CD14-positive monocyte (primary cell): ENCODE measurements at regions not wholly inside any gene's neighbourhood (a gene's known extent, or its start where the extent isn't known, plus 50 kb on each side); places are given as distances from the start of the nearest gene placed in this dataset.

Source experiments
- DNase-seq, 3 donors: peaks; one replicate each; pipeline ENCODE4 v3.0.0-alpha.2; 2011 to 2022
- H2AFZ ChIP-seq: 2 replicates; pipeline ENCODE4 v1.6.0; 2012; ENCODE audit warnings: mild to moderate bottlenecking, low read depth, low read length, inconsistent platforms; ENCODE audit not compliant: insufficient read depth, poor library complexity, severe bottlenecking
- H3K27ac ChIP-seq, 2 donors: 1 replicate in 1 of 2; 2 replicates in 1 of 2; pipeline ENCODE4 v1.5.1; 2012 to 2013; ENCODE audit warnings: low read length in 2 of 2, control low read depth in 1 of 2, inconsistent platforms in 1 of 2, low read depth in 1 of 2, mild to moderate bottlenecking in 1 of 2
- H3K27me3 ChIP-seq, 2 donors: one replicate each; pipeline versions ENCODE4 v1.6.0 to v1.6.1; 2011 to 2013; ENCODE audit warnings: low read length in 2 of 2; ENCODE audit not compliant: control insufficient read depth in 2 of 2, insufficient read depth in 2 of 2
- H3K36me3 ChIP-seq, 2 donors: replicated peaks in 1 of 2; 1 replicate in 1 of 2; 2 replicates in 1 of 2; pipeline versions ENCODE4 v1.5.1 to v1.6.1; 2012 to 2013; ENCODE audit warnings: low read length in 2 of 2, control low read depth in 1 of 2, inconsistent platforms in 1 of 2, mild to moderate bottlenecking in 1 of 2; ENCODE audit not compliant: insufficient read depth in 2 of 2, control insufficient read depth in 1 of 2
- H3K4me1 ChIP-seq, 2 donors: 1 replicate in 1 of 2; 2 replicates in 1 of 2; pipeline versions ENCODE4 v1.5.1 to v1.6.1; 2012 to 2013; ENCODE audit warnings: low read length in 2 of 2, control low read depth in 1 of 2, inconsistent platforms in 1 of 2, mild to moderate bottlenecking in 1 of 2, moderate library complexity in 1 of 2; ENCODE audit not compliant: insufficient read depth in 2 of 2, control insufficient read depth in 1 of 2
- H3K4me2 ChIP-seq: replicated peaks from 2 replicates; pipeline ENCODE3; 2012; ENCODE audit warnings: low read length, moderate library complexity, mild to moderate bottlenecking; ENCODE audit not compliant: poor library complexity, severe bottlenecking; ENCODE audit errors: extremely low read depth
- H3K4me3 ChIP-seq, 3 experiments: fragments of 200-600 bp in 1 of 3; sonication (generic) in 1 of 3; replicated peaks in 1 of 3; 1 replicate in 2 of 3; 2 replicates in 1 of 3; pipeline ENCODE4 v1.5.1; 2011 to 2013; ENCODE audit warnings: low read length in 3 of 3, mild to moderate bottlenecking in 3 of 3, control low read depth in 2 of 3, low read depth in 2 of 3, inconsistent platforms in 1 of 3, moderate library complexity in 1 of 3
- H3K79me2 ChIP-seq: 2 replicates; pipeline ENCODE4 v1.6.0; 2012; ENCODE audit warnings: mild to moderate bottlenecking, control low read depth, inconsistent platforms, low read length, moderate library complexity; ENCODE audit not compliant: insufficient read depth
- H3K9ac ChIP-seq: 2 replicates; pipeline ENCODE4 v1.6.0; 2017; ENCODE audit warnings: low read length, mild to moderate bottlenecking; ENCODE audit not compliant: insufficient read depth, poor library complexity, severe bottlenecking
- H3K9me3 ChIP-seq, 2 donors: replicated peaks in 1 of 2; 1 replicate in 1 of 2; 2 replicates in 1 of 2; pipeline versions ENCODE4 v1.5.1 to v1.6.1; 2012 to 2013; ENCODE audit warnings: low read length in 2 of 2, control low read depth in 1 of 2; ENCODE audit not compliant: control insufficient read depth in 1 of 2, insufficient read depth in 1 of 2
- H4K20me1 ChIP-seq: 2 replicates; pipeline ENCODE4 v1.6.0; 2012; ENCODE audit warnings: mild to moderate bottlenecking, low read length, control low read depth, moderate library complexity; ENCODE audit not compliant: insufficient read depth
- H3K27ac Mint-ChIP-seq, 7 donors: one replicate each; pipeline ENCODE4 v1.8.0; 2020; ENCODE audit warnings: mild to moderate bottlenecking in 7 of 7, mixed read lengths in 7 of 7, moderate library complexity in 6 of 7, inconsistent platforms in 2 of 7
- H3K27me3 Mint-ChIP-seq, 3 donors: one replicate each; pipeline ENCODE4 v1.8.0; 2021 to 2022; ENCODE audit warnings: low read depth in 3 of 3, mild to moderate bottlenecking in 3 of 3, mixed read lengths in 3 of 3, moderate library complexity in 3 of 3, inconsistent platforms in 1 of 3
- H3K36me3 Mint-ChIP-seq, 2 donors: one replicate each; pipeline ENCODE4 v1.8.0; 2020; ENCODE audit warnings: mixed read lengths in 2 of 2, inconsistent platforms in 1 of 2, mild to moderate bottlenecking in 1 of 2
- H3K4me1 Mint-ChIP-seq: one replicate; pipeline ENCODE4 v1.8.0; 2020; ENCODE audit warnings: mild to moderate bottlenecking, mixed read lengths
- H3K4me3 Mint-ChIP-seq, 2 donors: one replicate each; pipeline ENCODE4 v1.8.0; 2020; ENCODE audit warnings: mild to moderate bottlenecking in 2 of 2, mixed read lengths in 2 of 2, moderate library complexity in 1 of 2
- H3K9me3 Mint-ChIP-seq, 7 donors: one replicate each; pipeline ENCODE4 v1.8.0; 2020 to 2022; ENCODE audit warnings: mixed read lengths in 7 of 7, mild to moderate bottlenecking in 6 of 7, moderate library complexity in 6 of 7, inconsistent platforms in 2 of 7
- CTCF ChIP-seq: fragments of 200-600 bp; IDR thresholded peaks from one replicate; pipeline ENCODE4 v1.8.0; 2022; ENCODE audit warnings: antibody characterized with exemption, mild to moderate bottlenecking
- WGBS: methylation state at CpG from one replicate; pipeline ENCODE4 v1.1.5; 2013; ENCODE audit warnings: missing lambda C conversion rate; ENCODE audit not compliant: insufficient coverage; 5-methylcytosine and 5-hydroxymethylcytosine counted together
- intact Hi-C, 2 donors: fragments of 100-400 bp; cut with micrococcal nuclease; formaldehyde crosslinking; loops; one replicate each; pipeline versions ENCODE4 v1.15.0 to v1.15.1; 2023

- Mint-ChIP-seq H3K36me3 (peaks cover 0 to 1% of the 10 kb centered on the region in 2 donors), H3K4me3 (no peak overlapping the region), H3K4me1 (peaks cover 22% of the 10 kb centered on the region), H3K27ac (no peak overlapping the region), H3K9me3 (peaks cover 0 to 2% (median 0%) of the 10 kb centered on the region in 7 donors), H3K27me3 (no peaks in the 10 kb centered on the region)
- no CpG with 5 or more reads among the region's 10 CpGs for WGBS
- no peaks in the 10 kb centered on the region for H3K27me3 ChIP-seq
- no peak overlapping the region for H3K4me2 ChIP-seq
- no peak overlapping the region for H3K27ac ChIP-seq
- H3K36me3 ChIP-seq, result no peaks in the 10 kb centered on the region
- H3K79me2 ChIP-seq, result no peaks in the 10 kb centered on the region
- no peak overlapping the region for H3K4me3 ChIP-seq
- no peak for DNase-seq
- TF ChIP-seq CTCF, result no peak
- H3K9ac ChIP-seq, result no peak overlapping the region
- no peak overlapping the region for H2AFZ ChIP-seq
- no peaks in the 10 kb centered on the region for H3K9me3 ChIP-seq
- H3K4me1 ChIP-seq, result peaks cover 4 to 7% of the 10 kb centered on the region in 2 donors
- H4K20me1 ChIP-seq, result no peaks in the 10 kb centered on the region
- intact Hi-C loops, result no loop called here
Observed at GRCh38 chr20:53889411-53890148, 180.8 kb downstream of the BCAS1 start.

GRCh38 chr20:53888951-53889350 is 181.4 kb downstream of the BCAS1 start:
- TF ChIP-seq CTCF, result no peak
- Histone ChIP-seq H3K27me3 (no peaks in the 10 kb centered on the region), H3K27ac (no peak overlapping the region), H3K4me1 (peaks cover 4 to 7% of the 10 kb centered on the region in 2 donors), H3K9me3 (no peaks in the 10 kb centered on the region), H3K9ac (no peak overlapping the region), H3K4me3 (no peak overlapping the region), H3K4me2 (no peak overlapping the region), H3K36me3 (no peaks in the 10 kb centered on the region), H4K20me1 (no peaks in the 10 kb centered on the region), H3K79me2 (no peaks in the 10 kb centered on the region), H2AFZ (no peak overlapping the region)
- no peak overlapping the region for H3K4me3 Mint-ChIP-seq
- H3K27me3 Mint-ChIP-seq, result no peaks in the 10 kb centered on the region
- peaks cover 0 to 2% (median 0%) of the 10 kb centered on the region in 7 donors for H3K9me3 Mint-ChIP-seq
- H3K4me1 Mint-ChIP-seq, result peaks cover 22% of the 10 kb centered on the region
- no peak for DNase-seq
- intact Hi-C loops, result no loop called here
- no CpG with 5 or more reads among the region's 3 CpGs for WGBS
- no peak overlapping the region for H3K27ac Mint-ChIP-seq
- peaks cover 0 to 1% of the 10 kb centered on the region in 2 donors for H3K36me3 Mint-ChIP-seq
